AG04450 (cell line): ENCODE measurements at regions not wholly inside any gene's neighbourhood (a gene's known extent, or its start where the extent isn't known, plus 50 kb on each side); places are given as distances from the start of the nearest gene placed in this dataset.

Experiments
- CTCF ChIA-PET: fragments of 300-600, 350-600 bp; formaldehyde crosslinking; extraction: SDS; loops from one replicate; lab custom pipeline; 2022; ENCODE audit warnings: antibody characterized with exemption, inconsistent platforms; lab: Charles Lee
- POLR2A ChIA-PET: fragments of 350-600 bp; formaldehyde crosslinking; extraction: SDS; loops from one replicate; lab custom pipeline; 2021; ENCODE audit warnings: antibody characterized with exemption, inconsistent platforms; lab: Yijun Ruan, JAX
- DNase-seq: peaks from one replicate; pipeline ENCODE4 v3.0.0-alpha.2; 2011; ENCODE audit warnings: low read depth, low spot score
- H3K27ac ChIP-seq: one replicate; pipeline ENCODE4 v1.5.1; 2012; ENCODE audit warnings: low read depth, low read length, control low read depth
- H3K27me3 ChIP-seq: one replicate; pipeline ENCODE4 v1.6.0; 2012; ENCODE audit warnings: low read length; ENCODE audit not compliant: control insufficient read depth, insufficient read depth
- H3K4me3 ChIP-seq: 2 replicates; pipeline ENCODE4 v1.5.1; 2011; ENCODE audit warnings: mild to moderate bottlenecking, low read depth, low read length, control low read depth
- H3K9me3 ChIP-seq: 2 replicates; pipeline ENCODE4 v1.5.1; 2012; ENCODE audit warnings: low read length; ENCODE audit not compliant: control insufficient read depth, insufficient read depth
- CTCF ChIP-seq: IDR thresholded peaks from 2 replicates; pipeline ENCODE4 v1.5.1; 2011; ENCODE audit warnings: low read depth, low read length, control low read depth, inconsistent platforms

GRCh38 chr6:22833191-22833590 lies 263.8 kb downstream of the HDGFL1 start:
- ChIA-PET POLR2A (no interaction called here), CTCF (no interaction called here)
- TF ChIP-seq CTCF, result no peak
- no peak overlapping the region for H3K4me3 ChIP-seq
- H3K9me3 ChIP-seq, result peaks cover 2% of the 10 kb centered on the region; the same call in 1 of the 2 replicates
- no peak for DNase-seq
- no peak overlapping the region for H3K27ac ChIP-seq
- no peaks in the 10 kb centered on the region for H3K27me3 ChIP-seq

GRCh38 chr6:22838345-22838744 lies 269.0 kb downstream of the HDGFL1 start:
- Histone ChIP-seq H3K27me3 (no peaks in the 10 kb centered on the region), H3K9me3 (peaks cover 2% of the 10 kb centered on the region; the same call in 1 of the 2 replicates), H3K27ac (no peak overlapping the region), H3K4me3 (no peak overlapping the region)
- ChIA-PET CTCF (no interaction called here), POLR2A (no interaction called here)
- DNase-seq, result no peak
- TF ChIP-seq CTCF, result no peak

GRCh38 chr6:22845467-22845866 lies 276.1 kb downstream of the HDGFL1 start:
- no peak for DNase-seq
- ChIA-PET CTCF (no interaction called here), POLR2A (no interaction called here)
- Histone ChIP-seq H3K27me3 (no peaks in the 10 kb centered on the region), H3K9me3 (no peaks in the 10 kb centered on the region), H3K4me3 (no peak overlapping the region), H3K27ac (no peak overlapping the region)
- no peak for TF ChIP-seq CTCF

GRCh38 chr6:22848121-22848520 lies 278.8 kb downstream of the HDGFL1 start:
- POLR2A ChIA-PET, result no interaction called here
- H3K9me3 ChIP-seq, result no peaks in the 10 kb centered on the region
- CTCF ChIA-PET, result no interaction called here
- no peaks in the 10 kb centered on the region for H3K27me3 ChIP-seq
- no peak for TF ChIP-seq CTCF
- H3K4me3 ChIP-seq, result no peak overlapping the region
- DNase-seq, result no peak
- no peak overlapping the region for H3K27ac ChIP-seq

- H3K27me3 ChIP-seq, result no peaks in the 10 kb centered on the region
- ChIA-PET POLR2A (no interaction called here), CTCF (no interaction called here)
- TF ChIP-seq CTCF, result no peak
- H3K9me3 ChIP-seq, result no peaks in the 10 kb centered on the region
- no peak overlapping the region for H3K27ac ChIP-seq
- DNase-seq, result no peak
- H3K4me3 ChIP-seq, result no peak overlapping the region
Measured at GRCh38 chr6:22849921-22850320, 280.6 kb downstream of the HDGFL1 start.
